ENCODE measurements at regions not wholly inside any gene's neighbourhood (a gene's known extent, or its start where the extent isn't known, plus 50 kb on each side); places are given as distances from the start of the nearest gene placed in this dataset.

DNA sequence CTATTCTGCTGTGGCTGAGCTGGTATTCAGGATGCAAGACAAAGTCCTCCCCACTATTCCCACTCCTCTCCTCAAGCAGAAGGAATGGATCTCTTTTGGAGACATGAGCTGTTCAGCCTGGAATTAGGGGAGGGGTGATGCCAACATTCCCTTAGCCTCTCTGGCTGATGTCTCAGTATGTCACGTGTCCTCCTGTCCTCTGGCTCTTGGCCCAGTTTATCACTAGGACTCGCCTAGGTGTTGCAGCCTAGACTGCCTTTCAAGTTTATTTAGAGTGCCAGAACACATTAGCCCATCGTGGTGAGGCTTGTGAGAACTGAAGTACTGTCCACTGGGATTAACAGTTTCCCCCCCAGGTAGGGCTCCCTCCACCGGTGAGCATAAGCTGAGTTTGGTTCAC lies 239.9 kb upstream of the MIS18BP1 start:
- Histone ChIP-seq H3K4me2 (no peak overlapping the region), H3K9me2 (no peaks in the 10 kb centered on the region), H3K79me2 (ENCODE audit: insufficient read depth) (no peaks in the 10 kb centered on the region), H3K4me3 (ENCODE audit: low read depth in 2 of 2, low read length in 1 of 2) (no peak overlapping the region), H3K27ac (ENCODE audit: low read depth in 2 of 2, low read length in 1 of 2) (no peak overlapping the region), H3K9me3 (no peaks in the 10 kb centered on the region), H4K20me1 (ENCODE audit: insufficient read depth) (no peaks in the 10 kb centered on the region), H3K27me3 (ENCODE audit: insufficient read depth) (no peaks in the 10 kb centered on the region), H3F3A (replicated peaks; ENCODE audit: insufficient read depth) (no peaks in the 10 kb centered on the region), H3K36me3 (replicated peaks in 1 of 2; ENCODE audit: control insufficient read depth in 1 of 2, insufficient read depth in 2 of 2, low read length in 1 of 2) (no peaks in the 10 kb centered on the region), H3K4me1 (ENCODE audit: control insufficient read depth in 1 of 2, insufficient read depth in 2 of 2, low read depth in 1 of 2, low read length in 1 of 2) (no peaks in the 10 kb centered on the region), H2AFZ (ENCODE audit: low read depth) (no peak overlapping the region), H3K9ac (no peak overlapping the region)
- CTCF ChIA-PET, result no interaction called here
- DNase-seq, result no peak
- no peak for TF ChIP-seq SIN3A (IDR thresholded peaks at IDR 0.05; ENCODE audit: borderline replicate concordance, low read depth, low read length)
- 0% methylated on average over 3 of the region's 4 CpGs for WGBS (ENCODE audit: low lambda C conversion rate)
- POLR2A ChIA-PET, result no interaction called here

DNA sequence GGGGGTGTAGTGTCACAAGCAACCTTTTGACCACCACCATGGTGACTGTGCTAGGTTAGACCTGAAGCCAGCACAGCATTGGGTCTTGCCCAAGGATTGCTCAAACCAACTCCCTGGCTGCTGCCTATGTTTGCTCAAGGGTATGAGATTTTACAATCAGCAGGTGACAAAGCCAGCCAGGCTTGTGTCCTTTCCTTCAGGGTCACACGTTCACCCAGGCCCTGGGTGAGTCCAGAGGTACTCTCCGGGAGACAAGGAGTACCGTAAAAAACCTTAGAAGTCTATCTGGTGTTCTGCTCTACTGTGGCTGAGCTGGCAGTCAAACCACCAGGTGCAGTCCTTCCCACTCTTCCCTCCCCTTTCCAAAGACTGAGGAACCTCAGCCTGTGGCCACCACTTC lies 238.9 kb upstream of the MIS18BP1 start:
- H3K27me3 ChIP-seq (ENCODE audit: insufficient read depth), result no peaks in the 10 kb centered on the region
- no peaks in the 10 kb centered on the region for H3K4me1 ChIP-seq (ENCODE audit: control insufficient read depth in 1 of 2, insufficient read depth in 2 of 2, low read depth in 1 of 2, low read length in 1 of 2)
- H3F3A ChIP-seq (replicated peaks; ENCODE audit: insufficient read depth), result no peaks in the 10 kb centered on the region
- H3K27ac ChIP-seq (ENCODE audit: low read depth in 2 of 2, low read length in 1 of 2), result no peak overlapping the region
- H3K9me2 ChIP-seq, result no peaks in the 10 kb centered on the region
- CTCF ChIA-PET, result no interaction called here
- WGBS (ENCODE audit: low lambda C conversion rate), result 4% methylated on average over 3 of the region's 3 CpGs
- POLR2A ChIA-PET, result no interaction called here
- no peaks in the 10 kb centered on the region for H4K20me1 ChIP-seq (ENCODE audit: insufficient read depth)
- H3K4me2 ChIP-seq, result no peak overlapping the region
- no peaks in the 10 kb centered on the region for H3K36me3 ChIP-seq (replicated peaks in 1 of 2; ENCODE audit: control insufficient read depth in 1 of 2, insufficient read depth in 2 of 2, low read length in 1 of 2)
- H3K9ac ChIP-seq, result no peak overlapping the region
- TF ChIP-seq, protein P1, sequence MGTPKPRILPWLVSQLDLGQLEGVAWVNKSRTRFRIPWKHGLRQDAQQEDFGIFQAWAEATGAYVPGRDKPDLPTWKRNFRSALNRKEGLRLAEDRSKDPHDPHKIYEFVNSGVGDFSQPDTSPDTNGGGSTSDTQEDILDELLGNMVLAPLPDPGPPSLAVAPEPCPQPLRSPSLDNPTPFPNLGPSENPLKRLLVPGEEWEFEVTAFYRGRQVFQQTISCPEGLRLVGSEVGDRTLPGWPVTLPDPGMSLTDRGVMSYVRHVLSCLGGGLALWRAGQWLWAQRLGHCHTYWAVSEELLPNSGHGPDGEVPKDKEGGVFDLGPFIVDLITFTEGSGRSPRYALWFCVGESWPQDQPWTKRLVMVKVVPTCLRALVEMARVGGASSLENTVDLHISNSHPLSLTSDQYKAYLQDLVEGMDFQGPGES (IDR thresholded peaks at IDR 0.05; ENCODE audit: low read depth, low read length), result no peak
- TF ChIP-seq NFIC (IDR thresholded peaks at IDR 0.05; ENCODE audit: borderline replicate concordance) (no peak), EZH2phosphoT487 (IDR thresholded peaks at IDR 0.05; ENCODE audit: borderline replicate concordance, low read depth) (no peak)
- TF ChIP-seq, protein P2, sequence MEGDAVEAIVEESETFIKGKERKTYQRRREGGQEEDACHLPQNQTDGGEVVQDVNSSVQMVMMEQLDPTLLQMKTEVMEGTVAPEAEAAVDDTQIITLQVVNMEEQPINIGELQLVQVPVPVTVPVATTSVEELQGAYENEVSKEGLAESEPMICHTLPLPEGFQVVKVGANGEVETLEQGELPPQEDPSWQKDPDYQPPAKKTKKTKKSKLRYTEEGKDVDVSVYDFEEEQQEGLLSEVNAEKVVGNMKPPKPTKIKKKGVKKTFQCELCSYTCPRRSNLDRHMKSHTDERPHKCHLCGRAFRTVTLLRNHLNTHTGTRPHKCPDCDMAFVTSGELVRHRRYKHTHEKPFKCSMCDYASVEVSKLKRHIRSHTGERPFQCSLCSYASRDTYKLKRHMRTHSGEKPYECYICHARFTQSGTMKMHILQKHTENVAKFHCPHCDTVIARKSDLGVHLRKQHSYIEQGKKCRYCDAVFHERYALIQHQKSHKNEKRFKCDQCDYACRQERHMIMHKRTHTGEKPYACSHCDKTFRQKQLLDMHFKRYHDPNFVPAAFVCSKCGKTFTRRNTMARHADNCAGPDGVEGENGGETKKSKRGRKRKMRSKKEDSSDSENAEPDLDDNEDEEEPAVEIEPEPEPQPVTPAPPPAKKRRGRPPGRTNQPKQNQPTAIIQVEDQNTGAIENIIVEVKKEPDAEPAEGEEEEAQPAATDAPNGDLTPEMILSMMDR (IDR thresholded peaks at IDR 0.05), result no peak
- no peaks in the 10 kb centered on the region for H3K79me2 ChIP-seq (ENCODE audit: insufficient read depth)
- no peak for DNase-seq
- H2AFZ ChIP-seq (ENCODE audit: low read depth), result no peak overlapping the region
- H3K4me3 ChIP-seq (ENCODE audit: low read depth in 2 of 2, low read length in 1 of 2), result no peak overlapping the region
- no peaks in the 10 kb centered on the region for H3K9me3 ChIP-seq

DNA sequence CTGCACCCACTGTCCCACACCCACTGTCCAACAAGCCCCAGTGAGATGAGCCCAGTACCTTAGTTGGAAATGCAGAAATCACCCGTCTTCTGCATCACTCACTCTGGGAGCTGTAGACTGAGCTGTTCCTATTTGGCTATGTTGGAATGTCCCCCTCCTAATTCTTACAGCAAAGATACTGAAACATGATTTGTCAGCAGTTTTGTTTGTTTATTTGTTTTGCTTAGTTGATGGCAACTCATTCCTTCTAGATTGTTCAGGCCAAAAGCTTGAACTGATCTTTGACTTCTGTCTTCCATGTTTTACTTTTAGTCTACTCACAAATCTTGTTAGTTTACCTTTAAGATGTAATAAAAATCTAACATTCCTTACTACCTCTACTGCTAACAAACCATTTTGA lies 233.6 kb upstream of the MIS18BP1 start:
- POLR2A ChIA-PET, result no interaction called here
- no peaks in the 10 kb centered on the region for H3K79me2 ChIP-seq (ENCODE audit: insufficient read depth)
- no peak for DNase-seq
- TF ChIP-seq, protein P3, sequence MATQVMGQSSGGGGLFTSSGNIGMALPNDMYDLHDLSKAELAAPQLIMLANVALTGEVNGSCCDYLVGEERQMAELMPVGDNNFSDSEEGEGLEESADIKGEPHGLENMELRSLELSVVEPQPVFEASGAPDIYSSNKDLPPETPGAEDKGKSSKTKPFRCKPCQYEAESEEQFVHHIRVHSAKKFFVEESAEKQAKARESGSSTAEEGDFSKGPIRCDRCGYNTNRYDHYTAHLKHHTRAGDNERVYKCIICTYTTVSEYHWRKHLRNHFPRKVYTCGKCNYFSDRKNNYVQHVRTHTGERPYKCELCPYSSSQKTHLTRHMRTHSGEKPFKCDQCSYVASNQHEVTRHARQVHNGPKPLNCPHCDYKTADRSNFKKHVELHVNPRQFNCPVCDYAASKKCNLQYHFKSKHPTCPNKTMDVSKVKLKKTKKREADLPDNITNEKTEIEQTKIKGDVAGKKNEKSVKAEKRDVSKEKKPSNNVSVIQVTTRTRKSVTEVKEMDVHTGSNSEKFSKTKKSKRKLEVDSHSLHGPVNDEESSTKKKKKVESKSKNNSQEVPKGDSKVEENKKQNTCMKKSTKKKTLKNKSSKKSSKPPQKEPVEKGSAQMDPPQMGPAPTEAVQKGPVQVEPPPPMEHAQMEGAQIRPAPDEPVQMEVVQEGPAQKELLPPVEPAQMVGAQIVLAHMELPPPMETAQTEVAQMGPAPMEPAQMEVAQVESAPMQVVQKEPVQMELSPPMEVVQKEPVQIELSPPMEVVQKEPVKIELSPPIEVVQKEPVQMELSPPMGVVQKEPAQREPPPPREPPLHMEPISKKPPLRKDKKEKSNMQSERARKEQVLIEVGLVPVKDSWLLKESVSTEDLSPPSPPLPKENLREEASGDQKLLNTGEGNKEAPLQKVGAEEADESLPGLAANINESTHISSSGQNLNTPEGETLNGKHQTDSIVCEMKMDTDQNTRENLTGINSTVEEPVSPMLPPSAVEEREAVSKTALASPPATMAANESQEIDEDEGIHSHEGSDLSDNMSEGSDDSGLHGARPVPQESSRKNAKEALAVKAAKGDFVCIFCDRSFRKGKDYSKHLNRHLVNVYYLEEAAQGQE (IDR thresholded peaks at IDR 0.05; ENCODE audit: low read depth, low read length), result no peak
- no peak for TF ChIP-seq SIN3A (IDR thresholded peaks at IDR 0.05; ENCODE audit: borderline replicate concordance, low read depth, low read length)
- TF ChIP-seq, protein P4, sequence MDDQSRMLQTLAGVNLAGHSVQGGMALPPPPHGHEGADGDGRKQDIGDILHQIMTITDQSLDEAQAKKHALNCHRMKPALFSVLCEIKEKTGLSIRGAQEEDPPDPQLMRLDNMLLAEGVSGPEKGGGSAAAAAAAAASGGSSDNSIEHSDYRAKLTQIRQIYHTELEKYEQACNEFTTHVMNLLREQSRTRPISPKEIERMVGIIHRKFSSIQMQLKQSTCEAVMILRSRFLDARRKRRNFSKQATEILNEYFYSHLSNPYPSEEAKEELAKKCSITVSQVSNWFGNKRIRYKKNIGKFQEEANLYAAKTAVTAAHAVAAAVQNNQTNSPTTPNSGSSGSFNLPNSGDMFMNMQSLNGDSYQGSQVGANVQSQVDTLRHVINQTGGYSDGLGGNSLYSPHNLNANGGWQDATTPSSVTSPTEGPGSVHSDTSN (IDR thresholded peaks at IDR 0.05), result no peak
- no peak for TF ChIP-seq RXRA (IDR thresholded peaks at IDR 0.05; ENCODE audit: borderline replicate concordance, low read depth)
- no peak for TF ChIP-seq JUND (IDR thresholded peaks at IDR 0.05)
- no peak for TF ChIP-seq POLR2AphosphoS5 (IDR thresholded peaks at IDR 0.05; ENCODE audit: low read depth, low read length)
- TF ChIP-seq NRF1 (IDR thresholded peaks at IDR 0.05; ENCODE audit: low read depth, low read length), result no peak
- no peak for TF ChIP-seq ELF1 (IDR thresholded peaks at IDR 0.05)
- no peak for TF ChIP-seq EZH2phosphoT487 (IDR thresholded peaks at IDR 0.05; ENCODE audit: borderline replicate concordance, low read depth)
- TF ChIP-seq TAF1 (IDR thresholded peaks at IDR 0.05; ENCODE audit: borderline replicate concordance, low read depth, low read length), result no peak
- TF ChIP-seq YY1 (IDR thresholded peaks at IDR 0.05; ENCODE audit: low read depth), result no peak
- no peak for TF ChIP-seq FOSL2 (IDR thresholded peaks at IDR 0.05; ENCODE audit: borderline replicate concordance, low read depth)
- TF ChIP-seq FOXJ3 (CRISPR knock-in tag; IDR thresholded peaks at IDR 0.05), result no peak

More for the DNA sequence above, 233.6 kb upstream of the MIS18BP1 start:
- Histone ChIP-seq H3F3A (replicated peaks; ENCODE audit: insufficient read depth) (no peaks in the 10 kb centered on the region), H3K4me3 (ENCODE audit: low read depth in 2 of 2, low read length in 1 of 2) (no peak overlapping the region), H3K9me3 (no peaks in the 10 kb centered on the region), H3K27ac (ENCODE audit: low read depth in 2 of 2, low read length in 1 of 2) (no peak overlapping the region), H3K4me2 (no peak overlapping the region), H3K9ac (no peak overlapping the region), H3K9me2 (no peaks in the 10 kb centered on the region), H3K27me3 (ENCODE audit: insufficient read depth) (no peaks in the 10 kb centered on the region), H4K20me1 (ENCODE audit: insufficient read depth) (no peaks in the 10 kb centered on the region), H3K36me3 (replicated peaks in 1 of 2; ENCODE audit: control insufficient read depth in 1 of 2, insufficient read depth in 2 of 2, low read length in 1 of 2) (no peaks in the 10 kb centered on the region), H3K4me1 (ENCODE audit: control insufficient read depth in 1 of 2, insufficient read depth in 2 of 2, low read depth in 1 of 2, low read length in 1 of 2) (no peaks in the 10 kb centered on the region), H2AFZ (ENCODE audit: low read depth) (no peak overlapping the region)
- CTCF ChIA-PET, result no interaction called here
- WGBS (ENCODE audit: low lambda C conversion rate), result 0% methylated on average over 1 of the region's 1 CpG
